Upper lobe of left lung (tissue), 4 donors: ENCODE measurements at regions not wholly inside any gene's neighbourhood (a gene's known extent, or its start where the extent isn't known, plus 50 kb on each side); places are given as distances from the start of the nearest gene placed in this dataset.

Source experiments
- CTCF ChIP-seq, 6 experiments: fragments of 450-650 bp in 4 of 6; fragments of 200-600 bp in 2 of 6; sonication (generic) in 2 of 6; IDR thresholded peaks; one replicate each; pipeline ENCODE4 v1.5.1; 2016 to 2019; ENCODE audit warnings: antibody characterized with exemption in 6 of 6
- EP300 ChIP-seq, 4 donors: sonication (generic); formaldehyde crosslinking; IDR thresholded peaks; one replicate each; pipeline ENCODE4 v1.5.1; 2017; ENCODE audit warnings: antibody characterized with exemption in 4 of 4, control low read depth in 2 of 4
- POLR2AphosphoS5 ChIP-seq, 2 donors: sonication (generic); formaldehyde crosslinking; IDR thresholded peaks; one replicate each; pipeline ENCODE4 v1.5.1; 2017; ENCODE audit warnings: antibody characterized with exemption in 2 of 2

- TF ChIP-seq CTCF (IDR thresholded peaks at IDR 0.05): no peak
- TF ChIP-seq POLR2AphosphoS5 (IDR thresholded peaks at IDR 0.05): no peak
- TF ChIP-seq EP300 (IDR thresholded peaks at IDR 0.05): no peak
Measured at GRCh38 chr2:64786343-64787018, 132.8 kb upstream of the SERTAD2 start.
